GM10248 (cell line): ENCODE measurements at regions not wholly inside any gene's neighbourhood (a gene's known extent, or its start where the extent isn't known, plus 50 kb on each side); places are given as distances from the start of the nearest gene placed in this dataset.

Experiments used
- CTCF ChIA-PET: fragments of 300-600 bp; sonication (Branson Sonifier 250); formaldehyde crosslinking; extraction: SDS; loops from one replicate; lab custom pipeline; 2021; ENCODE audit warnings: antibody characterized with exemption; lab: Yijun Ruan, JAX
- POLR2A ChIA-PET: fragments of 350-650 bp; sonication (Branson Sonifier 250); formaldehyde crosslinking; extraction: SDS; loops from one replicate; lab custom pipeline; 2020; ENCODE audit warnings: antibody characterized with exemption; lab: Yijun Ruan, JAX
- DNase-seq: peaks from one replicate; pipeline ENCODE4 v3.0.0; 2012; ENCODE audit errors: extremely low spot score
- TF ChIP-seq, protein P1 (sequence below): IDR thresholded peaks from 2 replicates; pipeline ENCODE4 v1.5.1; 2012; ENCODE audit warnings: mild to moderate bottlenecking, low read depth; ENCODE audit errors: extremely low read depth, missing control alignments, control extremely low read depth

DNA sequence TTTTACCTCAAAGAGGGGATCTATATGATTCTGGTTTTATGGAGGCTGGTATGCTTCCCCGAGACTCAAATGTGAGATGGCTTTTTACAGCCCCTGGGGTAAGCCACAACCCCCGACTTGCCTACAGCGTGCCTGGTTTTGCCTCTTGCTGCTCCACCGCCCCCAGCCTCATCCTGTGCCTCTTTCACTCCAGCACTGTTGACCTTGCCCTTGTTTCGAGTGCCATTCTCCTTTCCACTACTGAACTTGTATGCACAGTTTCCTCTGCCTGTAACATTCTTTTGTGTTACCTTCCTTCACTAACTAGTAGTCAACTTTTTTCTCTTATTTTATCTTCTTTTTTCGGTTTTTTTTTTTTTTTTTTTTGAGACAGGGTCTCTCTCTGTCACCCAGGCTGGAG, 219.0 kb upstream of the ZBED5 start:
- DNase-seq, result no peak
- POLR2A ChIA-PET, result no interaction called here
- TF ChIP-seq, protein P1, sequence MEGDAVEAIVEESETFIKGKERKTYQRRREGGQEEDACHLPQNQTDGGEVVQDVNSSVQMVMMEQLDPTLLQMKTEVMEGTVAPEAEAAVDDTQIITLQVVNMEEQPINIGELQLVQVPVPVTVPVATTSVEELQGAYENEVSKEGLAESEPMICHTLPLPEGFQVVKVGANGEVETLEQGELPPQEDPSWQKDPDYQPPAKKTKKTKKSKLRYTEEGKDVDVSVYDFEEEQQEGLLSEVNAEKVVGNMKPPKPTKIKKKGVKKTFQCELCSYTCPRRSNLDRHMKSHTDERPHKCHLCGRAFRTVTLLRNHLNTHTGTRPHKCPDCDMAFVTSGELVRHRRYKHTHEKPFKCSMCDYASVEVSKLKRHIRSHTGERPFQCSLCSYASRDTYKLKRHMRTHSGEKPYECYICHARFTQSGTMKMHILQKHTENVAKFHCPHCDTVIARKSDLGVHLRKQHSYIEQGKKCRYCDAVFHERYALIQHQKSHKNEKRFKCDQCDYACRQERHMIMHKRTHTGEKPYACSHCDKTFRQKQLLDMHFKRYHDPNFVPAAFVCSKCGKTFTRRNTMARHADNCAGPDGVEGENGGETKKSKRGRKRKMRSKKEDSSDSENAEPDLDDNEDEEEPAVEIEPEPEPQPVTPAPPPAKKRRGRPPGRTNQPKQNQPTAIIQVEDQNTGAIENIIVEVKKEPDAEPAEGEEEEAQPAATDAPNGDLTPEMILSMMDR, result no peak
- CTCF ChIA-PET, result interaction anchor here (3.1 kb wide), 1 partner anchor 8 kb away, joined by 8 read pairs; no protein-coding TSS in a partner anchor

DNA sequence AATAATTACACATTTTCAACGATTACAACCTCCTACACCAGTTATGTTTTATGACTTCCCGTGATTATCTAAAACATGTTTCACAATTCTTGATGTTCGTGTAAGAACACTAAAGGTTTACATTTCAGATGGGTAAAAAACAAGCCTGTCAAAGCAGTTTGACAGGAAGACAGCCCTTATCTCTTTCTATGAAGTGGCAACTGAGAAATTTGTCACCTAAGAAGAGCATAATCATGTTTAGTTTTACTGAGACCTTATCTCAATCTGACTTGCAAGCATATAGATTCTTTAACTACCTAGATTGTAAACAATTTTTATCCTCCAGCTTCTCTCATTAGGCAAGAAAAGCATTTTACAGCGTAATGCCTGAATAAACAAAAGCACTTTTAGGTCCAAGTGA, 218.4 kb upstream of the ZBED5 start:
- TF ChIP-seq, protein P1, result no peak
- no peak for DNase-seq
- ChIA-PET POLR2A (no interaction called here), CTCF (interaction anchor here (0.9 to 3.1 kb wide), 2 partner anchors 9 to 10 kb away, joined by 4 to 8 read pairs; no protein-coding TSS in a partner anchor)

DNA sequence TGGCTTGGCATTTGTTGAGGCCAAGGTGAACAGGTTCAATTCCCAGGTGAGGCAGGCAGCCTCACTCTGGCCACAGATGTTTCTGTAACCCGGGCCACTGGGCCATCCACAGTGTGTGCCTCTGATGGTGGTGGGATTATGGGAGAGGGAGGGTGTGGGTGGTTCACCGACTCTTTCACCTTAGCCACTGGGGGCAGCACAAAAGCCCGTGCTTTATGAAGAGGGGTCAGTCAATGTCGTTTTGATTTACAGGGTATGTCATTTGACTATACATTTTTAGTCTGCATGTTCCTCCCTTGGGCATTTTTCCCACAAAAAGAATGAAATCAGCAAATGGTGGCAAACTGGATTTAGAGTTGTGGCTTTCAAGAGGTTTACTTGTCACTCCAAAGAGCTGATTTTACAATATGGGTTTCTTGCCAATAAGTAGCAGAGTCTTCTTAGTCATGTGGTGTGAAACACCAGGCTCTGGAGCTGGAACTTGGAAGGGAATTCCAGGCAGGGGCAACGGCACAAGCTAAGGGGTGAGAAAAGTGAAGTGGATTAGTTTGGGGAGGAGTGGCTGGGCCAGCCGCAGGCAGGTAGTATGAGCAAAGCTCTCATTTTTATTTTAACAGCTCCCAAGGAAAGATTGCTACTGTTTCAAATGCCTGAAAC, 217.8 kb upstream of the ZBED5 start:
- no peak for DNase-seq
- ChIA-PET POLR2A (no interaction called here), CTCF (interaction anchor here (0.9 to 3.1 kb wide), 2 partner anchors 10 kb away, joined by 4 to 8 read pairs; no protein-coding TSS in a partner anchor)
- TF ChIP-seq, protein P1, result no peak

DNA sequence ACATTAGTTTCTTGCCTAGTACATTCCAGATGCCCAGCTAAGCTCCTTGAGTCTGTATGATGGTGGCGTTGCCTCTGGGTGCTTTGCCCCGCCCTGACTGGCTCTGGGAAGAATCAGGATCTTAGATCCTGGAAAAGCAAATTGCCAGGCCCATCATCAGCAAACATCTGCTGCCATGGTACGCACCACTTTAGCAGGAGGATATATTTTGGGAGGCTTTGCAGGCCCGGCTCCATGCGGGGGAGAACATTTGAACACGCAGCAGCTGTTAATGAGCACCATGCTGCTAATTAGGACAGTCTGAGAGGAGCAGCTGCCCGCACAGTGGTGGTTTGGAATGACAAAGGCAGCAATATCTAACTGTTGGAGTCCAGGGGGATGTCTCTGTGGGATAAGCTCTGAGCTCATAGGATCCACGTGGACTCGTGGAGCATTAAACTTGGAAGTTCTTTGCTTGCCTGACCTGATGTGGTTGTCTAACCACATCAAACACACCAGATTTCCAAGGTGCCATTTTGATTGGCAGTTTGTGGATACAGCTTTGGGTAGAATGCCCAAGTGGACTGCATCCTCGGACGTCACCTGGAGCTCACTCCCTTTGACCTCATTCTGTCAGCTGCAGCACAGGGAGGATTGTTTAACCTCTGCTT, 217.0 kb upstream of the ZBED5 start:
- DNase-seq, result no peak
- CTCF ChIA-PET, result interaction anchor here (1.3 to 3.1 kb wide), 2 partner anchors 10 to 20 kb away, joined by 3 to 8 read pairs; no protein-coding TSS in a partner anchor
- POLR2A ChIA-PET, result no interaction called here
- TF ChIP-seq, protein P1, result no peak

DNA sequence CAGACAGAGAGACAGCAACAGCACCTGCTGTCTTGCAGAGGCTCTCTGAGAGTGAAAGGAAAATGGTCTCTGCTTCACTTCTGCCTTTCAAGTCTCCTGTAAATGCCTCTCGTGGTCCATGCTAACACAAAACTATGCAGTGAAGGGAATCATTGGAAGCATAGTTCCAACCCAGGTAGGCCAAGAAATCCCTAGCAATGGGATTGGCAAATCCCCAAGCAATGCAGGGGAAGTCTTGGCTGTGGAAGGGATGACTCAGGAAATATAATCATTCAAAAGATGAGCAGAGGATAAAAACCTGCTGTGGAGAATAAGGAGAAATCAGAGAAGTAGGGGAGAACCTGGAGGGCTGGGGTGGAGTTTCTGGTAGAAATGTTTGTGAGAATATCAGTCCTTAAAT, 216.1 kb upstream of the ZBED5 start:
- CTCF ChIA-PET, result interaction anchor here (1.3 to 3.1 kb wide), 2 partner anchors 11 to 19 kb away, joined by 3 to 8 read pairs; no protein-coding TSS in a partner anchor
- DNase-seq, result no peak
- TF ChIP-seq, protein P1, result no peak
- POLR2A ChIA-PET, result no interaction called here

DNA sequence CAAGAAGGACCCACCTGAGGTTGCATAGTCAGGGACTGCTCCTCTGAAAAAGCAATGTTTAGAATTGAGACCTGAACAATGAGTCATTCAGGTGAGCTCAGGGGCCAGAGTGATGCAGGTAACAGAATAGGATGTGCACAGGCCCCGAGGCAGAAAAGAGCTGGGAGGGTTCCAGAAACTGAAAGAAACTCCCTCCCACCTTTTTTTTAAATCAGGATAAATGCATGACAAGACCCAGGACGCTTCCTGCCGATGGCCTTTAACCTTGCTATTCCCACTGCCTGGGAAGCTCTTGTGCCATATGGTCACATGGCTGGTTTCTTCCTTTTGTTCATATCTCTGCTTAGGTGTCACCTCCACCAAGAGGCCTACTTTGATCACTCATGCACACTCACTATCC, 214.2 kb upstream of the ZBED5 start:
- TF ChIP-seq, protein P1, result no peak
- CTCF ChIA-PET, result no interaction called here
- POLR2A ChIA-PET, result no interaction called here
- no peak for DNase-seq
